ENCODE measurements at regions not wholly inside any gene's neighbourhood (a gene's known extent, or its start where the extent isn't known, plus 50 kb on each side); places are given as distances from the start of the nearest gene placed in this dataset.

- TF ChIP-seq EZH2 (IDR thresholded peaks at IDR 0.05; ENCODE audit: insufficient read depth, poor library complexity, severe bottlenecking) (no peak), EZH2phosphoT487 (IDR thresholded peaks at IDR 0.05; ENCODE audit: insufficient read depth, low read depth) (no peak)
These were observed 335.2 kb upstream of the MCTP2 start for GRCh38 chr15:93895976-93896770.
